Tibial nerve (tissue), 4 donors: ENCODE measurements at regions not wholly inside any gene's neighbourhood (a gene's known extent, or its start where the extent isn't known, plus 50 kb on each side); places are given as distances from the start of the nearest gene placed in this dataset.

Source experiments
- CTCF ChIP-seq, 5 experiments: fragments of 200-600 bp in 3 of 5; fragments of 450-650 bp in 2 of 5; sonication (generic) in 3 of 5; IDR thresholded peaks; one replicate each; pipeline ENCODE4 v1.5.1; 2016 to 2019; ENCODE audit warnings: antibody characterized with exemption in 5 of 5, mild to moderate bottlenecking in 3 of 5, moderate library complexity in 2 of 5
- EP300 ChIP-seq, 2 donors: sonication (generic); formaldehyde crosslinking; IDR thresholded peaks; one replicate each; pipeline ENCODE4 v1.6.1; 2017; ENCODE audit warnings: antibody characterized with exemption in 2 of 2, mild to moderate bottlenecking in 1 of 2
- POLR2A ChIP-seq, 2 donors: fragments of 450-650 bp; IDR thresholded peaks; one replicate each; pipeline ENCODE4 v1.6.1; 2017; ENCODE audit warnings: antibody characterized with exemption in 2 of 2, mild to moderate bottlenecking in 2 of 2, moderate library complexity in 2 of 2

- TF ChIP-seq POLR2A (IDR thresholded peaks at IDR 0.05) (no peak), CTCF (IDR thresholded peaks at IDR 0.05) (no peak), EP300 (IDR thresholded peaks at IDR 0.05) (no peak)
These were observed 161.9 kb downstream of the SUCLG1 start for GRCh38 chr2:84297155-84297554.
